ENCODE measurements at regions not wholly inside any gene's neighbourhood (a gene's known extent, or its start where the extent isn't known, plus 50 kb on each side); places are given as distances from the start of the nearest gene placed in this dataset.

DNA sequence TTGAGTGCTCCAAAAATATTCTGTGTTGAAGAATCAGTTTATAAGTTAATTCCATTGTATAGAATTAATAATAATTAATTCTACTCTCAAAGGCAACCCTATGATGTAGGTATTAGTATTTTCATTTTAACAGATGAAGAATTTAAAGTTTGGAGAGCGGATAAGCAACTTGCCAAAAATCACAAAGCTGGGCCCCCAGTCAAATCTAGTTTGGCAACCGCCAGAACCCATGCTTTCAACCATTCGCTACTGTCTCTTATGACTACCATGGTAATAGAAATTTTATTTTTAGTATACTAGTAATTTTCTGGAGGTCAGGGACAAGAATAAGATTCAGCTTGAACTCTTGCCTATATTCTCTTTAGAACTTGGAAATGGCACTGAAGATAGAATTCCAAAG, 229.8 kb downstream of the IBTK start:
- no peak overlapping the region for H3K4me3 ChIP-seq (replicated peaks; ENCODE audit: insufficient read depth, low read length)
- no peak overlapping the region for H3K27ac ChIP-seq (replicated peaks)
- no peak for DNase-seq (ENCODE audit: low read depth in 1 of 2, low spot score in 1 of 2)
- no peak for TF ChIP-seq POLR2AphosphoS5 (IDR thresholded peaks at IDR 0.05; ENCODE audit: low read depth)
- TF ChIP-seq, protein P1, sequence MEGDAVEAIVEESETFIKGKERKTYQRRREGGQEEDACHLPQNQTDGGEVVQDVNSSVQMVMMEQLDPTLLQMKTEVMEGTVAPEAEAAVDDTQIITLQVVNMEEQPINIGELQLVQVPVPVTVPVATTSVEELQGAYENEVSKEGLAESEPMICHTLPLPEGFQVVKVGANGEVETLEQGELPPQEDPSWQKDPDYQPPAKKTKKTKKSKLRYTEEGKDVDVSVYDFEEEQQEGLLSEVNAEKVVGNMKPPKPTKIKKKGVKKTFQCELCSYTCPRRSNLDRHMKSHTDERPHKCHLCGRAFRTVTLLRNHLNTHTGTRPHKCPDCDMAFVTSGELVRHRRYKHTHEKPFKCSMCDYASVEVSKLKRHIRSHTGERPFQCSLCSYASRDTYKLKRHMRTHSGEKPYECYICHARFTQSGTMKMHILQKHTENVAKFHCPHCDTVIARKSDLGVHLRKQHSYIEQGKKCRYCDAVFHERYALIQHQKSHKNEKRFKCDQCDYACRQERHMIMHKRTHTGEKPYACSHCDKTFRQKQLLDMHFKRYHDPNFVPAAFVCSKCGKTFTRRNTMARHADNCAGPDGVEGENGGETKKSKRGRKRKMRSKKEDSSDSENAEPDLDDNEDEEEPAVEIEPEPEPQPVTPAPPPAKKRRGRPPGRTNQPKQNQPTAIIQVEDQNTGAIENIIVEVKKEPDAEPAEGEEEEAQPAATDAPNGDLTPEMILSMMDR (IDR thresholded peaks at IDR 0.05; ENCODE audit: insufficient read depth, low read length): no peak
- TF ChIP-seq SPI1 (IDR thresholded peaks at IDR 0.05; ENCODE audit: borderline replicate concordance, low read depth): no peak
- TF ChIP-seq GABPA (IDR thresholded peaks at IDR 0.05; ENCODE audit: low read depth): no peak
- TF ChIP-seq, protein P2, sequence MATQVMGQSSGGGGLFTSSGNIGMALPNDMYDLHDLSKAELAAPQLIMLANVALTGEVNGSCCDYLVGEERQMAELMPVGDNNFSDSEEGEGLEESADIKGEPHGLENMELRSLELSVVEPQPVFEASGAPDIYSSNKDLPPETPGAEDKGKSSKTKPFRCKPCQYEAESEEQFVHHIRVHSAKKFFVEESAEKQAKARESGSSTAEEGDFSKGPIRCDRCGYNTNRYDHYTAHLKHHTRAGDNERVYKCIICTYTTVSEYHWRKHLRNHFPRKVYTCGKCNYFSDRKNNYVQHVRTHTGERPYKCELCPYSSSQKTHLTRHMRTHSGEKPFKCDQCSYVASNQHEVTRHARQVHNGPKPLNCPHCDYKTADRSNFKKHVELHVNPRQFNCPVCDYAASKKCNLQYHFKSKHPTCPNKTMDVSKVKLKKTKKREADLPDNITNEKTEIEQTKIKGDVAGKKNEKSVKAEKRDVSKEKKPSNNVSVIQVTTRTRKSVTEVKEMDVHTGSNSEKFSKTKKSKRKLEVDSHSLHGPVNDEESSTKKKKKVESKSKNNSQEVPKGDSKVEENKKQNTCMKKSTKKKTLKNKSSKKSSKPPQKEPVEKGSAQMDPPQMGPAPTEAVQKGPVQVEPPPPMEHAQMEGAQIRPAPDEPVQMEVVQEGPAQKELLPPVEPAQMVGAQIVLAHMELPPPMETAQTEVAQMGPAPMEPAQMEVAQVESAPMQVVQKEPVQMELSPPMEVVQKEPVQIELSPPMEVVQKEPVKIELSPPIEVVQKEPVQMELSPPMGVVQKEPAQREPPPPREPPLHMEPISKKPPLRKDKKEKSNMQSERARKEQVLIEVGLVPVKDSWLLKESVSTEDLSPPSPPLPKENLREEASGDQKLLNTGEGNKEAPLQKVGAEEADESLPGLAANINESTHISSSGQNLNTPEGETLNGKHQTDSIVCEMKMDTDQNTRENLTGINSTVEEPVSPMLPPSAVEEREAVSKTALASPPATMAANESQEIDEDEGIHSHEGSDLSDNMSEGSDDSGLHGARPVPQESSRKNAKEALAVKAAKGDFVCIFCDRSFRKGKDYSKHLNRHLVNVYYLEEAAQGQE (IDR thresholded peaks at IDR 0.05; ENCODE audit: insufficient replicate concordance, low read depth): no peak
- H3K27me3 ChIP-seq (ENCODE audit: insufficient read depth, poor library complexity, severe bottlenecking): peaks cover 3% of the 10 kb centered on the region

DNA sequence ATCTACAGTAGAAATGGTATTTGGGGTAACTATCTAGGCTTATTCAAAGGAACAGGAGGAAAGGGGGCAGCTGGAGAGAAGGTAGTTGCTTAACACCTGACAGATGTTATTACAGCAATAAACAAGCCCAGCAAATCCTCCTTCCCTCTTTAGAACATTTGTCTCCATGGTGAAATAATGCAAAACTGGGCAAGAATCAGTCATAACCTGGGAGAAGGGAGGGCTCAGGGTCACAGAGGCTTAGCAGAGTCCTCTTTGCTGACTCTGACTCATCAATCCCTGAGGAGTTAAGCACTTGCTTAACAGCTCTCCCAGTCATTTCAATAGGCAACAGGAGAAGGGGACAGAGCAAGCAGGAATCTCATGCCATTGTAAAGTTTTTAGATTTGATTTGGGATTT, 230.3 kb downstream of the IBTK start:
- DNase-seq (ENCODE audit: low read depth in 1 of 2, low spot score in 1 of 2): no peak
- TF ChIP-seq, protein P1 (IDR thresholded peaks at IDR 0.05; ENCODE audit: insufficient read depth, low read length): no peak
- TF ChIP-seq POLR2AphosphoS5 (IDR thresholded peaks at IDR 0.05; ENCODE audit: low read depth) (no peak), SPI1 (IDR thresholded peaks at IDR 0.05; ENCODE audit: borderline replicate concordance, low read depth) (no peak), GABPA (IDR thresholded peaks at IDR 0.05; ENCODE audit: low read depth) (no peak)
- TF ChIP-seq, protein P2 (IDR thresholded peaks at IDR 0.05; ENCODE audit: insufficient replicate concordance, low read depth): no peak
- Histone ChIP-seq H3K27ac (replicated peaks) (no peak overlapping the region), H3K4me3 (replicated peaks; ENCODE audit: insufficient read depth, low read length) (no peak overlapping the region), H3K27me3 (ENCODE audit: insufficient read depth, poor library complexity, severe bottlenecking) (peaks cover 3% of the 10 kb centered on the region)

DNA sequence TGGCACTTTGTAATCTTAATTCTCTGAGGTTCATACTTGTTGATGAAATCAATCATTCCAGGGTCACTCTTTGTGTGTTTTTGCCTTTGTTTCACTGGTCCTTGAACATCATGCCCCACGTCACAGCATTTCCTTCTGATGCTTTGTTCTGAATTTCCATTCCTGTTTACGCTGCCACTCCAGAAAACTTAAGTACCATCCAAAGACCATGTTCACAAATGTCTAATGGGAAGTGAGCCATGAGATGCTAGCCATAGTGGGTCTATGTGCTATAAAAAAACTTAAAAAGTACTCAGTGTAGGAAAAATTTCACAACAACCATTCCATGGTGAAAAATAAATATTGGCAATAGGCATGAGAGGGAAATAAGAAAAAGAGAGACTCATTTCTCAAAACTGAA, 232.0 kb downstream of the IBTK start:
- Histone ChIP-seq H3K4me3 (replicated peaks; ENCODE audit: insufficient read depth, low read length) (no peak overlapping the region), H3K27ac (replicated peaks) (no peak overlapping the region), H3K27me3 (ENCODE audit: insufficient read depth, poor library complexity, severe bottlenecking) (peaks cover 3% of the 10 kb centered on the region)
- TF ChIP-seq GABPA (IDR thresholded peaks at IDR 0.05; ENCODE audit: low read depth): no peak
- TF ChIP-seq, protein P2 (IDR thresholded peaks at IDR 0.05; ENCODE audit: insufficient replicate concordance, low read depth): no peak
- TF ChIP-seq SPI1 (IDR thresholded peaks at IDR 0.05; ENCODE audit: borderline replicate concordance, low read depth): no peak
- no peak for TF ChIP-seq POLR2AphosphoS5 (IDR thresholded peaks at IDR 0.05; ENCODE audit: low read depth)
- TF ChIP-seq, protein P1 (IDR thresholded peaks at IDR 0.05; ENCODE audit: insufficient read depth, low read length): no peak
- DNase-seq (ENCODE audit: low read depth in 1 of 2, low spot score in 1 of 2): no peak

All from HL-60 (cell line).